ENCODE measurements at regions not wholly inside any gene's neighbourhood (a gene's known extent, or its start where the extent isn't known, plus 50 kb on each side); places are given as distances from the start of the nearest gene placed in this dataset.
A peak's percentile ranks its signal among the peaks of the same experiment; 100 is the strongest.

DNA sequence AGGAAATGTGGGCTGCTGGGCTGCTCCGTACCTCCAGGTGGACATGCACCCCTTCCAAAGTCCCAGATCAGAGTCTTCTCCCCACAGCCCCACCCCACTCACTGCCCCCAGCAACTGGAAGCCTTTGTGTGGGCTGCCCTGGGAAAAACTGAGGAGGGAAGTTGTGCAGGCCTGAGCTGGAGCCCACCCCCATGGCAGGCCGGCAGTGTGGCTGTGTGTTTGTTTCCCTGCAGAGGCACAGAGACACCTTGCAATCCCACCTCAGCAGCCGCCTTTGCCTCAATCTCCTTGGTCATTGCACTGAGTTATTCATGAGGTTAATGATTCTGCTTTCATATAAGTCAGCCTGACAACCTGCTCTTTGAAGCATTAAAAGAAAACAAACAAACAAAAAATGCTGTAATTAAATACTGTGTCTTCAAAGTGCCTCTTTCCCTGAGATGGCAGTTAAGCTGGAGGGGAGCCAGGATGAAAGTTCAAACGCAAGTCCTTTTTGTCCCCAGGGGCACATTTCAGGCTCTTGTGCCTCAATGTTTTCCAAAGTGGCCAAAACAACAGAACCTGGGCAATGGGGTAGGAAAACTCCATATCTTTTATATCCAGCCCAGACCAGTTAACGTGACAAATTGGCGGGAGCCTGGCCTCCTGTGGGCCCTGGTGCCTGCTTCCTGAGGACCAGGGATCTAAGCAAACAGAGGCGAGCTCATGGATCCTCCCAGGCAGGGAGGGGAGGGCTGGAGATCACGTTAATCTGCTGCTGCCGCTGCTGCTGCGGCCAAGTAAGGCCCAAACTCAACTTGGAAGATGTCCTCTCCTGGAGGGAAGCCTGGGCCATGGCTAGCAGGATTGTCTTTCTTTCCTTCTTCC is 51.9 kb upstream of the TSPAN11 start:
- DNase-seq: no peak

DNA sequence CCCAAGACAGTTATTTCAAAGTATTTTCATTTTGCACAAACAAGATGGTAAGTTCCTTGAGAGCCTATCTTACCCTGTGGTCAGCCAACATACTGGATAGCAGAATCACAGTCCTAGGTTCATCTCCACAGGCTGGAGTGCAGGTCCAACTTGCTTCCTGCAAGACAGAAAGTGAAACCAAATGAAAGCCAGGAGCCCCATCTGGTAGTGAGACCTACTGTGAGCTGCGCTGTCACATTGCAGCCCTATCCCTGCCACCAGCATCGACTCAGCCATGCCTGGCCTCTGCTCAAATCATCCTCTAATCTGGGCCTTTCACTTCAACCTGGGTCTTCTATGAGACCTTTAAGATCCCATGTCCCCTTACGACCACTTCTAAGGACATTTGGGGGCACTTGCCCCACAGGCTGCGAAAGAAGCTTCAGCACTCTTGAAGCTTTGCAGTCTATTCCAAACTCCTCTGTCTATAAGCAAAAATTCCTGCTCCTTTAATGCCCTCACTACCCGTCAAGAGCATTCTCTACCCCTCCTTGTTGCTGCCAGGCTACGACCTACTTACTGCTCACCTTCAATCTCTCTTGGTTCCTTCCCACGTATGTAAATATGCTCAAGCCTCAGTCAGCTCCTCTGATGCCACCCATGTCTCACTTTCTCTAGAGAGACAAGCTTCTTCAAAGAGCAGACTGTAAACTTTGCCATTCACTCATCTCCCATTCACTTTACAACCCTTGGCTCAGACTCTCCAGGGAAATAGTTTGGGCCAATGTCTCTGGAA is 55.9 kb upstream of the TSPAN11 start:
- DNase-seq: no peak

DNA sequence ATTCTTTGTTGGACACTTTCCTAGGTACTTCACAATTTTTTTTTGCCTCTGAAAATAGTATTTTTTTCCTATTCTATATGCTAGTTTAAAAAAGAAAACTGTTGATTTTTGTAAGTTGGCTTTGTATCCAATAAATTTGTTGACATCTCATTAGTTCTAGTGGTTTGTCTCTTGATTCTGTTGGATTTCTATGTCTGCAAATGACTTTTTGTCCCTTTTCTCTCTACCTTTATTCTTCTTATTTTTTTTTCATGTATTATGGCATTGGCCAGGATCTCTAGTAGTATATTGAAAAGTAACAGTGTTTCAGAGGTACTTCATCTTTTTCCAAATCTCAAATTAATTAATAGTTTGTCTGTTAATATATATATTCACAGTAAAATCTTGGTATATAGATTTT is 59.1 kb upstream of the TSPAN11 start:
- DNase-seq: no peak

DNA sequence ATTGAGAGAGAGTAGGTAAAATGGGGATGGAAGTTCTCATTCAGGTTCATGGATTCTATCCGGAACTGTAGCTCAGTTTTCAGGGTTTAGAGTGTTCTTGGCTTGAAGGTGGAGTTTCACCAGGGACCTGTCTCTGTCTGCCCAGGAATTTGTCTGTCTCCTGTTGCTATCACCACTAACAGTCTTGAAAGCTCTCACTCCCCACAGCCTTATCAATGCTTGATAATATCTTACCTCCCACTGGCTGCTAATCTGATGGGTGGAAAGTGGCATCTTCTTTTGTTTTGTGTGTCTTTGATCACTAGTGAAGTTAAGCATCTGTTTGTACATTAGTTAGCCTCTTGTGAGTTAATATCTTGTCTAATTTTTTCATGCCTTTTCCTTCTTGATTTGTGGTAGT is 60.3 kb upstream of the TSPAN11 start:
- no peak for DNase-seq

DNA sequence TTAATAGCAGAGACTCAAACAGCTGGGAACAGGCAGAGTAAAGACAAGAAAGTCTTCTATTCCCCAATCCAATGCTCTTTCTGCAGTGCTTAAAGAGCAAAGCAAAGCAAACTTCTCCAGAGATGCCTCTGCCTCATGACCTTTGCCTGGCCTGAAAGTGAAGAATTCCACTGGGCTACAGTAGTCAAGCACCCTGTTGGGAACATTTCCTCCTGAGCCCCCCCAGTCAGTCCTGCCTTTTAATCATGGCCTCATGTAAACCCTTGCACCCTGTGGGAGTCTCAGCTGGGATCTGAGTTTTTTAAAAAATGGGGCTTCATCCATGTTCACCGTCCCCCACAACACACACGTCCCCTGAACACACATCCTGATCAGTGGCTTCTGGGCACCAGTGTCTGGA is 62.7 kb upstream of the TSPAN11 start:
- no peak for DNase-seq

DNA sequence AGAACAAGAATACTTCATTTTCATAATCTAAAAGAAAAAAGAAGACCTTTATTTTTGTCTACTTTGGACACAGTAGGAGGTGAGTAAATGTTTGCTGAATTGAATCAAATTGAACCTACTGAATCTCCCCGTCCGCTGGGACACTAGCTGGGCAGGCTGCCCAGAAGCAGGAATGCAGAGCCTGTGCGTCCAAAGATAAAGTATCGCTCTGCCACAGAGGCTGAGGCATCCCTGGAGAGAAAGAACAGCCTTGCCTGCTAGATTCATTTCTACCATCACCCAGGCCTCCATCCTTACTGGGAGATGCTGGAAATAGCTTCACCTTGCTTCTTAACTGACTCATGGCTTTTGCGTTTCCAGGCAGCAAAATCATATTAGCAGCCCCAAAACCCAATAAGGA is 64.1 kb upstream of the TSPAN11 start:
- DNase-seq: no peak

DNA sequence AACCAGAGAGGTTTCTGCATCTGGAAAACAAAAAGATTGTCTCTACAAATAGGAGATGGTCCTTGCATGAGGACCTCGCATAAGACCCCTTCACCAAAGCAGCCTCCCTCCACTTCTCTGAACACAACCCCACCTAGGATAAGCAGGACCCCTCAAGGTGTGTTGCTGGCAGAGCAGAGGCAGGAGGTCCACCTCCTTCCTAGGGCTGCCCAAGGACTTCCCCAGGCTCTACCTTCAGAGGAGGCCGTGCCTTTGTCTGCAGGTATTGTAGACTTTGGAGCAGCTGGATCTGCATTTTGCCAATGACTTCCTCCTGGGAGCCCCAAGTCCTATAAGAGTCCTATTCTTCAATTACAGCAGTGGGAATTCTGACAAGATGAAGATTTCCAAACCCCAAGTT is 67.3 kb upstream of the TSPAN11 start:
- DNase-seq: no peak

DNA sequence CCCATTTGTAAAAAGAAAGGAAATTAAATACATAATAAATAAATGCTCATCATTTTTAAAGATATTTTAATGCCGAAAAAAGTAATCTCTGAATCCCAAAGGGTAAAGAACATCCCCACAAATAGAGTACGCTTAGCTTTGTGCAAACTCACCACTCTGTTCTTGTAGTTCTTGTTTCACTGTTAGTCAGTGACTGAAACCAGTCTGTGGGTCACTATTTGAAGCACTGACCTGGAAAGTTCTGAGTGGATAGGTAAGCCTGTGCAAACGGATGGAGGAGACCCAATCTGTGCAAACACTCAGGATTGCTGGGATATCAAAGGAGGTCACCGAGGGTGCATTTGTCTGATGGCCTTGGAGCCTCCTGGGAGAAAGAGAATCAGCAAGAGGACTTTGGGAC is 68.1 kb upstream of the TSPAN11 start:
- no peak for DNase-seq

DNA sequence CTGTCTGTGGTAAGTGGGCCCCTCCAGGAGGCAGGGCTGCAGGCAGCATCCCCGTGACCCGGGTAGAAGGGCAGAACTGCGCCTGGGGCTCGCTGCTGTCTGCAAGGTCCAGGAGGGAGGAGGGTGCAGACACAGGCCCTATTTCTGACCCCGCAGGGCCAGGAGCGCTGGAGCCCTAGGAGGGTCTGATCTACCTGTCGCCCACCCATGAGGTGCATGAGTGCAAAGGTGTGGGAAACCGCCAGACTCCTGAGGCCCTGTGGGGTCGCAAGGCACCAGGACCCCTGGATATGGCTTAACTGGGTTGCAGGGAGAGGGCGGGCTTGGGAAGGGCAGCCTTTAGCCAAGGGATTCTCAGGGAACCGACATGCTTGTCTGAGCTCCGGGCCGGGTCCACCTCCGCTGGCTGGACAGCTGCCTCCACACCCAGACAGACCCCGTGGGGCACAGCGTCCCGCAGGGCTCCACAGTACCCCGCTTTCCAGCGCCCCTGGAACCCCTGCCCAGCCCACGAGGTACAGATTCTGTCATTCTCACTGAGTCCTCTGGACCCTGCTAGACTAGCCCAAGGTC is 72.9 kb upstream of the TSPAN11 start:
- no peak for DNase-seq

DNA sequence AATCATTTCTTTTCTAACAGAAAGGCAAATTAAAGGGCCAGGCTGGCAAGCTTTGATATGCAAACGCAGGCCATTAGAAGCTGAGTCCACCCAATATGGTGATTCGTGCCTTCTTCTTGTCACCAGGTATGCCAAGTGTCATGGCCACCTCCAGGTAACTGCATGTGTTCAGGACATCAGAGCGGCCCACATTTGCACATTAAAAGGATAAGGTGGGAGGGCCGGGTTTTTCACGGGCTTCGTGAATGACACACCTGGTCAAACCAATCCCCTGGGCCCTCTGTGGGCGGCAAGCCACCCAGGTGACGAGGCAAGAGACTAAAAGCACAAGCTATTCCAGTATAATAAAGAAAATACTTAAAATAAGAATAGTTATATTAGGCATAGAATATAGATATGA is 75.9 kb upstream of the TSPAN11 start:
- DNase-seq: peak in 1 of 2 donors; percentile 9

DNA sequence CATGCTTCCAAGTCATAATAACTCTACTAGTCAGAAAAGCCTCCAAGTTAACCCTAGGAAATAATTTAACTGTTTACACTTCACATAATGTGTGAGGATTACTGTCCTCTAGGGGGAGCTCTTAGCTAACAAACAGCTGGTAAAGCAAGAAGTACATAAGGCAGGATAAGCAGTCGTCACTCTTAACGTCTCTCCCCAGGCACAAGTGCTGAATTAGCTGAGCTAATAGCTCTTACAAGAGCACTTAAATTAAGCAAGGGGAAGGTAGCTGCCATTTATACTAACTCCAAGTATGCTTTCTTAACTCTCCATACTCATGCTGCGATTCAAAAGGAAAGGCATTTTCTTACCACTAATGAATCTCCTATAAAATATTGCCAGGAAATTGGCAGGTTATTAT is 79.3 kb upstream of the TSPAN11 start:
- DNase-seq: peak; percentile 8 to 79

DNA sequence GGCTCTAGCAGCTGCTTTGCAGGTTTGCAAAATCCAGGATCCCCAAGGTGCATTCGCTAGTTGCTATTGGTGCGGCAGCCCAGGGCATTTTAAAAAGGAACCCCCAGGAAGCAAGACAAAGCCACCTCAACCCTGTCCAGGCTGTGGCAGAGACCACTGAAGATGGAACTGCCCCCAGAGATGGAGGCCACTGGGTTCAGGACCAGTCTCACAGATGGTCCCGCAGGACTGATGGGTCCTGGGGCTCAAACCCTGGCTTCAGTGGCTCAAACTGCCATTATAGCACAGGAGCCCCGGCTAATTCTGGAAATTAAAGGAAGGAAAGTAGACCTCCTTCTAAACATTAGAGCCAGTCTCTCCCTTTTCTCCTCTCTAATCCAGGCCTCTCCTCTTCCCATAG is 79.8 kb upstream of the TSPAN11 start:
- DNase-seq: no peak

DNA sequence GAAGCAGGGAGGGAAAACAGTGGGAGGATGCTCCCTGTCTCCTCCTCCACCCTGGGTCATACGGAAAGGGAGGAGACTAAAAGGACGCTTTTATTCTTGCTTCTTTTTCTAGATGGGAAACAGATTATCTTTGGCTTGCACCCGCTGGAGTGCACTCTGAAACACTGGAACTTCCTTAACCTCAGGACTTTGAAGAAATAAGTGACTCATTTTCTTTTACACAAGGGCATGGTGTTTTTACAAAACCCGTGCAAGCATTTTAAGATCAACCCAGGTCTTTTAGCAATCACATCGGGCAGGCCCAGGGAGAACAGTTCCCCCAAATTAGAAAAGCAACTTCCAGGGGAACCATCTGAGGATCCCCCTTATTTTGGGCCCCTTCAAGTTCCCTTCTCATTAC is 80.9 kb upstream of the TSPAN11 start:
- DNase-seq: no peak

DNA sequence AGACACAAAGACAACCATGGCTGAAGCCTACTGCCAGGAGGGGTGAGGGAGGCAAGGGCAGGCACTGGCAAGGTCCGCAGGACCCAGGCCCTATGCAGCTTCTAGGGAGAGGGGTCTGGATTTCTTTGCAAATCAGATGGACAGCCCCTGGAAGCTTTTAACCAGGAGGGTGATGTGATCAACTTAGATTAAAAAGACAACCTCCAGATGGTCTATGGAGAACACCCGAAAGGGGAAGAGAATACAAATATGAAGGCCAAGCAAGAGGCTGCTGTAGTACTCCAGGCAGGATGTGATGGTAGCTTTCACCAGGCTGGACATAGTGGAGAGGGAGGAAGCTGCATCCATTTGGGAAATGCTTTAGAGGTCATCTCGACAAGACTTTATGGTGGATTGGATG is 83.3 kb upstream of the TSPAN11 start:
- no peak for DNase-seq

DNA sequence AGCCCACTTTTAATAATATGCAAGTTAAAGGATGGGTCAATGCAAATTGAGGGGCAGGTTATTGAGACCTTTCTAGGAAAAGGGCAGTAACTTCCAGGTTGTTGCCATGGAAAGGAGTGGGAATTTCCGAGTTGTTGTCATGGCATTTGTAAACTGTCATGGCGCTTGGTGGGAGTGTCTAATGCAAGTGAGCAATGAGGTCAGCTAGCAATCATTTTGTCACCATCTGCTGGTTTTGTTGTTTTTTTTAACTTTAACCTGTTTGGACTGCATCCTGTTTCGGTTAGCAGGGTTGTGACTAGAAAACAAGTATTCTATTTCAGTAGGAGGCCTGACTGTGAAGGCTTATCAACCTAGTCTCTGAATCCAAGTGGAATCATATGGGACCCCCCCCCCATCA is 85.8 kb upstream of the TSPAN11 start:
- DNase-seq: no peak

DNA sequence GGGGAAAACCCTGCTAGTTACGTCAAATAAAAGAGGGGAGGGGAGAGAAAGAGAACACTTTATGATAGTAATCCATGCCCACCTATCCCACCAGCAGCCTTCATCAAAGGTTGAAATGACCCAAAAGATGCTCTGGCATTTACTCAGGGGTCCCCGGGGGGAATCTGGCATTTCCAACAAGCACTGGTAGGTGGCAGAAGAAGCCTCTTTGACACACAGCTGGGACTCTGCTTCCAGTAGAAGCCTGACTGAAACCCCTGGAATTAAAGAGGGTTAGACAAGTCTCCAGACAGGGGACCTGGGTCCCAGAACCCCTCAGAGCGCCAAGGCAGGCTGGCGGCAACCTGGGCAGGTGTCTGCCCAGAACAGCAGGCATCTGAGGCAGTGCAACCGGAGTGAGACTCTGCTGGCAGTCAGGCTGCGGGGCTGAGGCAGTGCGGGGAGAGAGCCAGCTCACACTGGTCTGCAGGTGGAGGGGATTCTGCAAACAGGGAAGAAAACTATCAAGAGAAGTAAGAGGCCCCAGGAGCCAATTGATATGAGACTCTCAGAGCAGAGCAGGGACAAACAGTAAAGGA is 85.0 kb upstream of the CAPRIN2 start:
- no peak for DNase-seq

DNA sequence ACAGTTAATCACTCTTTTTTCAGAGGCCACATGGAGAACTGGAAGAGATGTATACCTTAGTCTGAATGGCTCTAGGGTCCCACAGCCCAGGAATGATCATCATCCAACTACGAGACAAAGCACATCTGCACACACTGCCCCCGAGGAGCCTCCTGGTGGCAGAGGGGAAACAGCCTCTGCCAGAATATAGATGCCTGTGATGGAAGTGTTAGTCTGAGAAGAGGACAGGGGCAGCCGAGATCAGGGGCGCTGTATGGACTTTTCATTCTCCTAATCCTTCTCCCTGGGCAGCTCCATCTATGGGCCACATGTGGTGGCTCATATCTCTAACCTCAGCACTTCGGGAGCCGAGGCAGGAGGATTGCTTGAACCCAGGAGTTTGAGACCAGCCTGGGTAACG is 82.8 kb upstream of the CAPRIN2 start:
- no peak for DNase-seq

DNA sequence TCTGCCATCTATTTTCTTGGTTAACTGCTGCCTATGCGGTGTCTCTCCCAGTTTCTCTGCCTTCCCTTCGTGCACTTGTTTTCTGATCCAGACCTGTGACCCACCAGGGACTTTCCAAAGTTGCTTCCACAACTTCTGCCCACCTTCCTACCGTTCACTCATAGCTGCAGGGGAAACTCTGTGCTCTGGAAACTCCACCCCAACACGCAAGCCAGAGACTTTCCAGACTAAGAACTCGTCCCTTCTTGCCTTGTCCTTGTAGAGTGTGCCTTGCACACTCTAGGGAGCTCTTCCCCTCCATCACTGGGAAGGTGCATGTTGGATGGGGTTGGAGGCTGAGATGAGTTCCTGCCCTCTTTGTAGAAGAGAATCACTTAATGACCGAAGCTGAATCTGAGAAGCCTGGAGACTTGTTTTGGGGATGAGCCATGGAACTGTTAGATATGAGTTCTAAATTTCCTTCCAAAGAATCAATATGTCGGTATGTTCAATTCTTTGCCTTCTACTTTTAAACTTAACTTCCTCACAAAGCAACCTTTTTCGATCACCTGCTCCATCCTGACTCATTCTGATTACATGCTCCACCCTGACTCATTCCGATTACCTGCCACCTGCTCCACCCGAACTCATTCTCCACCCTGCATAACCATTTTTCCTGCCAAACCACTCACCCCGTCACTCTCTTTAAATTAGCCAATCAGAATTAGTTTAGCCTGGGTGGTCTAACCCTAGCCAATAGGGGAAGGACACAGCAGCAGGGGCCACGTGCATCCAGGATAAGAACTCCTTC is 82.1 kb upstream of the CAPRIN2 start:
- no peak for DNase-seq

DNA sequence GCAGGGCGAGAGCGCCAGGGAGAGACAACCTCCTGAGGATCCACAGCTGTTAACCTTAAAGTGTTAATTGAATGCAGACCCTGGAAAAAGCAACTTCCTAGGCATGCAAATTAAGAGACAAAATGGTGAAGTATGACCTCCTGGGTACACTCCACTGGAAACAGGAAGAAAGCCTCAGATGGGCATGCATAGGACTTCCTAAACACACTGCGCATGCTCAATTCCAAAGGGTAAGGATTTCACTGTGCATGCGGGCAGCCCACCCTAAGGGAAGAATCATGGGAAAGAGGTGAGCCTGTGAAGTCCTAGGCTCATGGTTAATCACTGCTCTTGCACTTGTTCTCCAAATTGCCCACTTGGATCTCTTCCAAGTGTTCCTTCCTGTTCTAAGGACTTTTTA is 80.5 kb upstream of the CAPRIN2 start:
- DNase-seq: no peak

DNA sequence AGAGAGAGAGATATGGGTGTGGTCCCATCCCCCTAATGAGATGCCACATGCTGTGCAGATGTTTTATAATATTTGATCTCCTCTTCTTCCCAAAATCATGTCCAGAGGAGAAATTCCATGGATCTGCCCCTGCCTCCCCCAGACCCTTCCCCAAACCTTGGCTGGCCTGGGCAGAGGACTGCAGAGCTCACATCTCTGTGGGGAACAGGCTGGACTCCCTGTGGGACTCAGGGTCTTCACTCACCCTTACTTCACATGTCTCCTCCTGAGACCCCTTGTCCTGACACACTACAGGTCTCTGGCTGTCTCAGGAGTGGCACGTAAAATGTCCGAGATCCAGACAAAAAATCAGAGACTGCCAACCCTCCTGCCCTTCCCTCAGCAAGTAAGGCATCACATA is 76.0 kb upstream of the CAPRIN2 start:
- no peak for DNase-seq

DNA sequence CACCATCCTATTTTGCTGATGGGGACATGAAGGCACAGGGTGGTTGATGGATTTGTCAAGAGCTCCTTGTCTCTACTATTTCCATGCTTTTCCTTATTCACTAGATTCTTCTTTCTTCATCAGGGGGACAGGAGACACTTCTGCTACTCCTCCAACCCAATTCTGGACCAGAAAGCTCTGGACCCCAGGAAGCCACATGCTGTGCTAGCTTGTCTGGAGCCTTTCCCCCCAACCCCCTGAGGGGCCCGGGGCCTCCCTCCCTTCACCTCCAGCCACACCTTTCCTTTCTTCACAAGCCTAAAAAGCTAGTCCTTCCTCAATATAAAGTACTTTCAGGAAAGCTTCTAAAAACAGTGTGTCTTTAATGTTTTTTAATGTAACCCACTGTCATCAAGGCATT is 75.1 kb upstream of the CAPRIN2 start:
- no peak for DNase-seq

DNA sequence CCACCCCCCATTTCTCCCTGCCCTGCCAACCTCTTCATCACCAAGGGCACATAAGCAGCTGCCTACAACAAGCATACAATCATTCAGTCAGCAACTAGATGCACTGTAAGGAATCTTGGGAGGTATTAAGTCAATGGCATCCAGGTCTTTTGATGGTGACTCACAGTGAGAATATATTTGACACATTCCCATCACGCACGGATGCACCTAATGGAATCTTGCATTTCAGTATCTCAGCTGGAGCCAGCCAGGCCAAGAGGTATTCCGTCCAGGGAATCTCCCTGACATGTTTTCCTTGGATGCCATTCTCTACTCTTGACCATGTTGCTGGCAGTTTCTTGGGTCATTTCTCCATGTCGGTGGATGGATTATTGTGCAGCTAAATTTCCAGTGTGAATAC is 73.9 kb upstream of the CAPRIN2 start:
- no peak for DNase-seq

Data from CD4-positive, alpha-beta T cell treated with Interferon alpha-2 for 1 hour (primary cell).